ENCODE measurements at regions not wholly inside any gene's neighbourhood (a gene's known extent, or its start where the extent isn't known, plus 50 kb on each side); places are given as distances from the start of the nearest gene placed in this dataset.
"Not testable (repeated sequence)": the region's sequence is repeated elsewhere in the genome, so short reads cannot be mapped to it uniquely, and the experiment has no call there.

GRCh38 chr1:3992103-3992556 lies 92.1 kb upstream of the C1orf174 start:
- TF ChIP-seq CTCF (IDR thresholded peaks at IDR 0.05; ENCODE audit: borderline replicate concordance, insufficient read depth, low read depth, low read length), result no peak
- H3K4me3 ChIP-seq (ENCODE audit: low read depth, low read length), result no peak overlapping the region

GRCh38 chr1:3992746-3993145 lies 92.7 kb upstream of the C1orf174 start:
- H3K4me3 ChIP-seq (ENCODE audit: low read depth, low read length), result no peak overlapping the region
- no peak for TF ChIP-seq CTCF (IDR thresholded peaks at IDR 0.05; ENCODE audit: borderline replicate concordance, insufficient read depth, low read depth, low read length)

- no peak overlapping the region for H3K4me3 ChIP-seq (ENCODE audit: low read depth, low read length)
- TF ChIP-seq CTCF (IDR thresholded peaks at IDR 0.05; ENCODE audit: borderline replicate concordance, insufficient read depth, low read depth, low read length), result no peak
Measured at GRCh38 chr1:3993619-3994375, 93.7 kb upstream of the C1orf174 start.

GRCh38 chr1:3995141-3995780 lies 95.2 kb upstream of the C1orf174 start:
- H3K4me3 ChIP-seq (ENCODE audit: low read depth, low read length), result no peak overlapping the region
- TF ChIP-seq CTCF (IDR thresholded peaks at IDR 0.05; ENCODE audit: borderline replicate concordance, insufficient read depth, low read depth, low read length), result no peak

- H3K4me3 ChIP-seq (ENCODE audit: low read depth, low read length), result no peak overlapping the region
- no peak for TF ChIP-seq CTCF (IDR thresholded peaks at IDR 0.05; ENCODE audit: borderline replicate concordance, insufficient read depth, low read depth, low read length)
Measured at GRCh38 chr1:3996846-3997705, 97.0 kb upstream of the C1orf174 start.

- TF ChIP-seq CTCF (IDR thresholded peaks at IDR 0.05; ENCODE audit: borderline replicate concordance, insufficient read depth, low read depth, low read length), result no peak
- no peak overlapping the region for H3K4me3 ChIP-seq (ENCODE audit: low read depth, low read length)
Measured at GRCh38 chr1:3998086-3998485, 98.0 kb upstream of the C1orf174 start.

- not testable (repeated sequence) for H3K4me3 ChIP-seq (ENCODE audit: low read depth, low read length)
Measured at GRCh38 chr1:3999514-3999913, 99.4 kb upstream of the C1orf174 start.
